PC-9 (cell line): ENCODE measurements at regions not wholly inside any gene's neighbourhood (a gene's known extent, or its start where the extent isn't known, plus 50 kb on each side); places are given as distances from the start of the nearest gene placed in this dataset.

Experiments
- BruUV-seq: library from RNA; stranded (reverse); fragments of 400-500 nt; replicated peaks from 2 replicates; lab custom pipeline; 2021; lab: Mats Ljungman, UMichigan
- CTCF ChIA-PET: fragments of 300-600 bp; sonication (Branson Sonifier 250); formaldehyde crosslinking; loops from one replicate; lab custom pipeline; 2022; ENCODE audit warnings: antibody characterized with exemption; lab: Charles Lee
- POLR2A ChIA-PET: fragments of 300-600 bp; sonication (Branson Sonifier 250); formaldehyde crosslinking; loops from one replicate; lab custom pipeline; 2022; ENCODE audit warnings: antibody characterized with exemption; ENCODE audit not compliant: unreplicated experiment; lab: Charles Lee
- DNase-seq, 2 experiments: peaks; one replicate each; pipeline versions ENCODE4 v3.0.0 to v3.0.0-alpha.2; 2015 to 2022; ENCODE audit warnings: mixed read lengths in 1 of 2
- H2AFZ ChIP-seq: fragments of 200-600 bp; sonication (generic); 2 replicates; pipeline ENCODE4 v1.8.1; 2017; ENCODE audit warnings: antibody characterized with exemption
- H3F3A ChIP-seq: fragments of 200-600 bp; sonication (generic); 2 replicates; pipeline ENCODE4 v1.8.1; 2017; ENCODE audit warnings: antibody characterized with exemption, mild to moderate bottlenecking, low read depth; ENCODE audit not compliant: insufficient read depth
- H3K27ac ChIP-seq: fragments of 200-600 bp; sonication (generic); 2 replicates; pipeline ENCODE4 v1.6.1; 2016; ENCODE audit warnings: mixed run types
- H3K27me3 ChIP-seq: fragments of 200-600 bp; sonication (generic); 2 replicates; pipeline ENCODE4 v1.6.1; 2016; ENCODE audit warnings: low read depth, mixed run types; ENCODE audit not compliant: insufficient read depth
- H3K36me3 ChIP-seq: fragments of 200-600 bp; sonication (generic); 2 replicates; pipeline ENCODE4 v1.6.1; 2016; ENCODE audit warnings: low read depth, mixed run types
- H3K4me1 ChIP-seq: fragments of 200-600 bp; sonication (generic); replicated peaks from 2 replicates; pipeline ENCODE4 v1.6.1; 2016; ENCODE audit warnings: mixed run types; ENCODE audit not compliant: insufficient read depth
- H3K4me2 ChIP-seq: fragments of 200-600 bp; sonication (generic); 2 replicates; pipeline ENCODE4 v1.6.1; 2017; ENCODE audit warnings: mixed run types
- H3K4me3 ChIP-seq: fragments of 200-600 bp; sonication (generic); 2 replicates; pipeline ENCODE4 v1.6.1; 2016; ENCODE audit warnings: mixed run types
- H3K79me2 ChIP-seq: fragments of 200-600 bp; sonication (generic); 2 replicates; pipeline ENCODE4 v1.6.1; 2017; ENCODE audit warnings: low read depth, mixed run types
- H3K9me2 ChIP-seq: fragments of 200-600 bp; sonication (generic); 2 replicates; pipeline ENCODE4 v1.8.1; 2017; ENCODE audit warnings: mild to moderate bottlenecking; ENCODE audit not compliant: insufficient read depth
- H3K9me3 ChIP-seq: fragments of 200-600 bp; sonication (generic); 2 replicates; pipeline ENCODE4 v1.8.1; 2016; ENCODE audit warnings: low read depth; ENCODE audit not compliant: insufficient read depth
- H4K20me1 ChIP-seq: fragments of 200-600 bp; sonication (generic); 2 replicates; pipeline ENCODE4 v1.8.1; 2017; ENCODE audit not compliant: insufficient read depth
- EZH2 ChIP-seq: fragments of 200-600 bp; sonication (generic); IDR thresholded peaks from 2 replicates; pipeline ENCODE4 v1.8.0; 2017; ENCODE audit warnings: antibody characterized with exemption, low read depth
- intact Hi-C: fragments of 100-400 bp; cut with micrococcal nuclease; formaldehyde crosslinking; loops from one replicate; pipeline ENCODE4 v1.10.0; 2022; ENCODE audit not compliant: unreplicated experiment
- TF ChIP-seq, protein P1 (sequence below): fragments of 200-600 bp; sonication (generic); conservative IDR thresholded peaks from 2 replicates; pipeline ENCODE4 v1.6.1; 2017; ENCODE audit warnings: mixed run types, antibody characterized with exemption, mild to moderate bottlenecking, moderate library complexity

DNA sequence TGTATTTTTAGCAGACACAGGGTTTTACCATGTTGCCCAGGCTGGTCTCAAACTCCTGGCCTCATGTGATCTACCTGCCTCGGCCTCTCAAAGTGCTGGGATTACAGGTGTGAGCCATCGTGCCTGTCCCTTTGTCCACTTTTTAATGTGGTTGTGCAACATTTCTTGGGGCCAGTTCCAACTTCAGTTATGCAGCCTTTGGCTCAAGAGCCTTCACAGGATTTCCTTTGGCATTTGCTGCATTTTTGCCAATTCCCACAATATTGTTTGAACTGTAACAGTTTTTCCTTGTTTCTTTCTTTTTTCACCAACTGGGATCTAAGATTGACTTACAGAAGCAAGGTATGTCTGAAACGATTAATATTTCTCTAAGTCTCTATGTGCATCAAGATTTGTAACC lies 63.6 kb downstream of the EDN1 start:
- no peak overlapping the region for H3K4me3 ChIP-seq
- H3K4me1 ChIP-seq = peaks cover 8% of the 10 kb centered on the region
- BruUV-seq = no TSS peak
- H3K27me3 ChIP-seq = no peaks in the 10 kb centered on the region
- no peaks in the 10 kb centered on the region for H4K20me1 ChIP-seq
- no peaks in the 10 kb centered on the region for H3K9me2 ChIP-seq
- TF ChIP-seq, protein P1, sequence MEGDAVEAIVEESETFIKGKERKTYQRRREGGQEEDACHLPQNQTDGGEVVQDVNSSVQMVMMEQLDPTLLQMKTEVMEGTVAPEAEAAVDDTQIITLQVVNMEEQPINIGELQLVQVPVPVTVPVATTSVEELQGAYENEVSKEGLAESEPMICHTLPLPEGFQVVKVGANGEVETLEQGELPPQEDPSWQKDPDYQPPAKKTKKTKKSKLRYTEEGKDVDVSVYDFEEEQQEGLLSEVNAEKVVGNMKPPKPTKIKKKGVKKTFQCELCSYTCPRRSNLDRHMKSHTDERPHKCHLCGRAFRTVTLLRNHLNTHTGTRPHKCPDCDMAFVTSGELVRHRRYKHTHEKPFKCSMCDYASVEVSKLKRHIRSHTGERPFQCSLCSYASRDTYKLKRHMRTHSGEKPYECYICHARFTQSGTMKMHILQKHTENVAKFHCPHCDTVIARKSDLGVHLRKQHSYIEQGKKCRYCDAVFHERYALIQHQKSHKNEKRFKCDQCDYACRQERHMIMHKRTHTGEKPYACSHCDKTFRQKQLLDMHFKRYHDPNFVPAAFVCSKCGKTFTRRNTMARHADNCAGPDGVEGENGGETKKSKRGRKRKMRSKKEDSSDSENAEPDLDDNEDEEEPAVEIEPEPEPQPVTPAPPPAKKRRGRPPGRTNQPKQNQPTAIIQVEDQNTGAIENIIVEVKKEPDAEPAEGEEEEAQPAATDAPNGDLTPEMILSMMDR = no peak
- no peak for TF ChIP-seq EZH2
- CTCF ChIA-PET = no interaction called here
- no peaks in the 10 kb centered on the region for H3K36me3 ChIP-seq
- H3F3A ChIP-seq = no peaks in the 10 kb centered on the region
- H3K9me3 ChIP-seq = peaks cover 23% of the 10 kb centered on the region
- intact Hi-C loops = no loop called here
- no peak for DNase-seq
- POLR2A ChIA-PET = no interaction called here
- H3K4me2 ChIP-seq = no peak overlapping the region
- H3K79me2 ChIP-seq = no peaks in the 10 kb centered on the region
- H2AFZ ChIP-seq = no peak overlapping the region
- no peak overlapping the region for H3K27ac ChIP-seq

DNA sequence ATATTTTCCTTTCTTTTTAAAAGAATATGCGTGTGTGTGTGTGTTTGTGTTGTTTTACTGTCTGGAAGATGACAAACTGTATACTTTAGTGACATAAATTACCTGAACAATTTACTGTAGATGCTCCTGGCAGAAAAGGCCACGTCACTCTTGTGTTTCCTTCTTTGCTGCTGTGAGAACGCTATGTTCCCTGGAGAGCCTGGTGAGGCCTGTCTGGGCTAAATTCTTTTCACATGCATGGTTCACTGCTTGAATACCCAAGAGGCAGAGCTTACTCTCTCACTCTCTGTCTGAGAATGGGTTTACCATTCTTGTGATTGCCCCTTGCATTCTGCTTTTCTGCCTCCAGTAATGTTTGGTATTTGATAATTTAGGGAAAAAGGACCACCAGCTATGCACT lies 64.3 kb downstream of the EDN1 start:
- Histone ChIP-seq H3K4me1 (0 out of 2 replicates have a peak, but pooled peaks cover under 1% of the 10 kb centered on the region), H3K4me3 (no peak overlapping the region), H3K9me2 (no peaks in the 10 kb centered on the region), H3K27ac (no peak overlapping the region), H3F3A (no peaks in the 10 kb centered on the region), H3K9me3 (peaks cover 23% of the 10 kb centered on the region), H3K4me2 (no peak overlapping the region), H3K27me3 (no peaks in the 10 kb centered on the region), H4K20me1 (no peaks in the 10 kb centered on the region), H3K36me3 (no peaks in the 10 kb centered on the region), H3K79me2 (no peaks in the 10 kb centered on the region), H2AFZ (no peak overlapping the region)
- ChIA-PET CTCF (no interaction called here), POLR2A (no interaction called here)
- no peak for DNase-seq
- no TSS peak for BruUV-seq
- TF ChIP-seq, protein P1 = no peak
- no peak for TF ChIP-seq EZH2
- intact Hi-C loops = no loop called here

DNA sequence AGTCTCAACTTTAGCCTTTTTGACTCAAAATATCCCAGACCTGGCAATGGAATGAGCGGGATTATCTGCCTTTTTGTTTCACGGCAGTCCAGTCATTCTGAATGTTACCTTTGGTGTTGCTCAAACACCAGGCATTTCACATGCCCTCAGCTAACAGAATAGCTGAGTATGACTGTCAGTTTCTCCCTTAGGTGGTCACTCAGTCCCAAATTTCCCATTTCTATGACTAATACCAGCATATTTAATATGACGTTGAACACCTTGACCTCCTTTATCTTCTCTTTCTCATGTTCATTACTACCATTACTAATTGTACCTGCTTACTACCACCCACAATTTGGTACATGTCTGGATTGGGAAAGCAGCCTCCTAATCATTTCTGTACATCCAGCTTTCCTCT lies 65.2 kb downstream of the EDN1 start:
- TF ChIP-seq, protein P1 = no peak
- intact Hi-C loops = no loop called here
- Histone ChIP-seq H3K4me2 (no peak overlapping the region), H3K36me3 (no peaks in the 10 kb centered on the region), H3F3A (no peaks in the 10 kb centered on the region), H3K27me3 (no peaks in the 10 kb centered on the region), H3K4me1 (no peaks in the 10 kb centered on the region), H3K9me2 (no peaks in the 10 kb centered on the region), H3K9me3 (peaks cover 23% of the 10 kb centered on the region), H4K20me1 (no peaks in the 10 kb centered on the region), H2AFZ (no peak overlapping the region), H3K27ac (no peak overlapping the region), H3K79me2 (no peaks in the 10 kb centered on the region), H3K4me3 (no peak overlapping the region)
- CTCF ChIA-PET = no interaction called here
- no TSS peak for BruUV-seq
- POLR2A ChIA-PET = no interaction called here
- no peak for DNase-seq
